Upper lobe of left lung (tissue), 4 donors: ENCODE measurements at regions not wholly inside any gene's neighbourhood (a gene's known extent, or its start where the extent isn't known, plus 50 kb on each side); places are given as distances from the start of the nearest gene placed in this dataset.

ENCODE experiments used
- EP300 ChIP-seq, 4 donors: sonication (generic); formaldehyde crosslinking; IDR thresholded peaks; one replicate each; pipeline ENCODE4 v1.5.1; 2017; ENCODE audit warnings: antibody characterized with exemption in 4 of 4, control low read depth in 2 of 4
- POLR2A ChIP-seq, 4 donors: fragments of 450-650 bp; IDR thresholded peaks; one replicate each; pipeline ENCODE4 v1.5.1; 2016 to 2017; ENCODE audit warnings: antibody characterized with exemption in 4 of 4, mild to moderate bottlenecking in 2 of 4
- POLR2AphosphoS5 ChIP-seq, 2 donors: sonication (generic); formaldehyde crosslinking; IDR thresholded peaks; one replicate each; pipeline ENCODE4 v1.5.1; 2017; ENCODE audit warnings: antibody characterized with exemption in 2 of 2
- TF ChIP-seq, protein P1 (sequence below), 6 experiments: fragments of 450-650 bp in 4 of 6; fragments of 200-600 bp in 2 of 6; sonication (generic) in 2 of 6; IDR thresholded peaks; one replicate each; pipeline ENCODE4 v1.5.1; 2016 to 2019; ENCODE audit warnings: antibody characterized with exemption in 6 of 6

DNA sequence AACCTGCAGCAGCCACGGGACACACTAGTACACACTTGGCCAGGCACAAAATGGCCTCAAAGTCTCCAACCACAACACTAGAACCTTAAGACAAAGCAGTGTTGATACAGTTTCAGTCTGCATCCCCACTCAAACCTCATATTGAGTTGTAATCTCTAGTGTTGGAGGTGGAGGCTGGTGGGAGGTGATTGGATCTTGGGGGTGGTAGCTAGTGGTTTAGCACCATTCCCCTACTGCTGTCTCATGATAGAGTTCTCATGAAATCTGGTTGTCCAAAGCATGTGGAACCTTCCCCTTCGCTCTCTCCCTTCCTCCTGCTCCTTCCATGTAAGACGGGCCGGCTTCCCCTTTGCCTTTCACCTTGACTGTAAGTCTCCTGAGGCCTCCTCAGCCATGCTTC is 638.7 kb downstream of the UQCRFS1 start:
- TF ChIP-seq, protein P1, sequence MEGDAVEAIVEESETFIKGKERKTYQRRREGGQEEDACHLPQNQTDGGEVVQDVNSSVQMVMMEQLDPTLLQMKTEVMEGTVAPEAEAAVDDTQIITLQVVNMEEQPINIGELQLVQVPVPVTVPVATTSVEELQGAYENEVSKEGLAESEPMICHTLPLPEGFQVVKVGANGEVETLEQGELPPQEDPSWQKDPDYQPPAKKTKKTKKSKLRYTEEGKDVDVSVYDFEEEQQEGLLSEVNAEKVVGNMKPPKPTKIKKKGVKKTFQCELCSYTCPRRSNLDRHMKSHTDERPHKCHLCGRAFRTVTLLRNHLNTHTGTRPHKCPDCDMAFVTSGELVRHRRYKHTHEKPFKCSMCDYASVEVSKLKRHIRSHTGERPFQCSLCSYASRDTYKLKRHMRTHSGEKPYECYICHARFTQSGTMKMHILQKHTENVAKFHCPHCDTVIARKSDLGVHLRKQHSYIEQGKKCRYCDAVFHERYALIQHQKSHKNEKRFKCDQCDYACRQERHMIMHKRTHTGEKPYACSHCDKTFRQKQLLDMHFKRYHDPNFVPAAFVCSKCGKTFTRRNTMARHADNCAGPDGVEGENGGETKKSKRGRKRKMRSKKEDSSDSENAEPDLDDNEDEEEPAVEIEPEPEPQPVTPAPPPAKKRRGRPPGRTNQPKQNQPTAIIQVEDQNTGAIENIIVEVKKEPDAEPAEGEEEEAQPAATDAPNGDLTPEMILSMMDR (IDR thresholded peaks at IDR 0.05), result no peak
- no peak for TF ChIP-seq POLR2AphosphoS5 (IDR thresholded peaks at IDR 0.05)
- no peak for TF ChIP-seq POLR2A (IDR thresholded peaks at IDR 0.05)
- TF ChIP-seq EP300 (IDR thresholded peaks at IDR 0.05), result no peak
